Ovary (tissue), 7 donors: ENCODE measurements at regions not wholly inside any gene's neighbourhood (a gene's known extent, or its start where the extent isn't known, plus 50 kb on each side); places are given as distances from the start of the nearest gene placed in this dataset.

ENCODE experiments used
- DNase-seq, 5 donors: peaks; one replicate each; pipeline ENCODE4 v3.0.0-alpha.2; 2019 to 2020
- H3K27ac ChIP-seq, 2 donors: fragments of 200-600 bp; one replicate each; pipeline versions ENCODE4 v1.5.1 to v1.8.0; 2019 to 2022
- H3K27me3 ChIP-seq: fragments of 200-600 bp; one replicate; pipeline ENCODE4 v1.8.0; 2022
- H3K36me3 ChIP-seq: fragments of 200-600 bp; sonication (generic); one replicate; pipeline ENCODE4 v1.5.1; 2019
- H3K4me1 ChIP-seq: one replicate; pipeline ENCODE4 v1.8.1; 2013; ENCODE audit warnings: mild to moderate bottlenecking, moderate library complexity; ENCODE audit not compliant: insufficient read depth
- H3K4me3 ChIP-seq: fragments of 200-600 bp; sonication (generic); one replicate; pipeline ENCODE4 v1.5.1; 2017
- H3K9me3 ChIP-seq, 2 donors: fragments of 200-600 bp in 1 of 2; sonication (generic) in 1 of 2; one replicate each; pipeline versions ENCODE4 v1.5.1 to v1.8.1; 2013 to 2019; ENCODE audit warnings: mild to moderate bottlenecking in 1 of 2, moderate library complexity in 1 of 2
- CTCF ChIP-seq, 3 donors: fragments of 450-650 bp in 2 of 3; fragments of 200-600 bp in 1 of 3; IDR thresholded peaks; one replicate each; pipeline versions ENCODE4 v1.5.1 to v1.8.0; 2016 to 2022; ENCODE audit warnings: antibody characterized with exemption in 3 of 3, mild to moderate bottlenecking in 1 of 3
- EP300 ChIP-seq: sonication (generic); formaldehyde crosslinking; IDR thresholded peaks from one replicate; pipeline ENCODE4 v1.6.1; 2017; ENCODE audit warnings: antibody characterized with exemption
- POLR2A ChIP-seq: fragments of 450-650 bp; IDR thresholded peaks from one replicate; pipeline ENCODE4 v1.6.1; 2017; ENCODE audit warnings: antibody characterized with exemption, mild to moderate bottlenecking, moderate library complexity
- WGBS, 3 donors: extraction: QIAGEN DNeasy Blood & Tissue Kit in 1 of 3; methylation state at CpG; one replicate each; pipeline versions ENCODE4 v1.1.5 to v1.1.7; 2013 to 2017; 5-methylcytosine and 5-hydroxymethylcytosine counted together
- intact Hi-C, 4 donors: fragments of 100-400 bp; cut with DNase I; formaldehyde crosslinking; loops; one replicate each; pipeline versions ENCODE4 v1.11.0 to v1.15.1; 2022 to 2023
- donor health status: DM: no; HTN: no; CAD: no; lungs with moderate emphysema.
- donor health status: DM: no; HTN: no; CAD: no.
- donor health status: Bipolar disorder and iron deficiency.
- donor health status: DM: no; HTN: no; CAD: no.
- donor health status: DM: yes; HTN: yes; CAD: no.

DNA sequence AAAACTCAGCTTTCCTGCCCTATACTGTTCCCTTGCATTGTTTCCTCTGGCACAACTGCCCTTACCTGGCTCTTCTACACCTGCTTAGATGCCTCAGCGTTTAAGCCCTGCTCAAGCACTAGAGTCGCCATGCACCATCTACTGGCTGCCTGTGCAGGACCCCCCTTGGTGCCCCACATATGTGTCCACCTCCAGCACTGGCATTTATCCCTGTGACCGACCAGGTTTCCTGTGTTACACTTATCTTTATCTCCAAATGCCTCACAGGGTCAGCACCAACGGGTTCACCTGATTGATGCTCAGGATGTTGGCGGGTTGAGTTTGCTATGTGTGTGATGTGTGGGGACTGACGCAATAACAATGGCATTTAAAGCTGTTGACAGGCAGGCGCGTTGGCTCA is 177.5 kb downstream of the TMEM18 start:
- Histone ChIP-seq H3K27ac (no peak overlapping the region), H3K27me3 (no peaks in the 10 kb centered on the region), H3K4me3 (no peak overlapping the region), H3K9me3 (no peaks in the 10 kb centered on the region), H3K36me3 (no peaks in the 10 kb centered on the region), H3K4me1 (no peaks in the 10 kb centered on the region)
- WGBS, 3 donors = 77 to 83% (median 79%) methylated on average over 8 of the region's 8 CpGs
- TF ChIP-seq EP300 (no peak), CTCF (IDR thresholded peaks at IDR 0.05) (no peak), POLR2A (no peak)
- no peak for DNase-seq
- intact Hi-C loops = no loop called here

DNA sequence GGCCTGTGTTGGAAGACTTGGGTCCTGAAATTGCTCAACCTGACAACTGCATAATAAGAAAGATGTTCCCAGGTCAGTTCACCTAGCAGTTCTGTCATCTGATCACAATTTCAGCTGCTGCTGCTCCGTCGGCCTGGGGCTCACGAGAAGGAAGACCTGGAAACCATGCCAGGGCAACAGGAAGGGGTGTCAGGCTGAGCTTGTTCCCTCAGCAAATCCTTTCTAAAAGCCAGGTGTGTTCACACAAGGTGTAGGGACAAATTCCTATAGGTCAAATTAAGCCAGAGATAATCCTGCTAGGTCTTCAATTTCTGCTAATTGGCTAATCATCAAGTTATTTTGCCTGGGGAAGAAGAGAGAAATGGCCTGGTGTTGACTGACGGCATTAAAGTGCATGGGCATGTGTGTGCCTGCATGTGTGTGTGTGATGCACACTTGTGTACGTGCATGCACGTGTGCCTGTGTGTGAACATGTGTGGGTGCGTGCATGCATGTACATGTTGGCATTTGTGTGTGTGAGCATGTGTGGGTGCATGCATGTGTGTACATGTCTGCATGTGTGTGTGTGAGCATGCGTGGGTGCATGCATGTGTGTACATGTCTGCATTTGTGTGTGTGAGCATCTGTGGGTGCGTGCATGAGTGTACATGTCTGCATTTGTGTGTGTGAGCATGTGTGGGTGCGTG is 178.6 kb downstream of the TMEM18 start:
- no peaks in the 10 kb centered on the region for H3K9me3 ChIP-seq
- no peak overlapping the region for H3K4me3 ChIP-seq
- no peaks in the 10 kb centered on the region for H3K27me3 ChIP-seq
- intact Hi-C loops = no loop called here
- TF ChIP-seq CTCF (IDR thresholded peaks at IDR 0.05) (no peak), POLR2A (no peak), EP300 (no peak)
- 72 to 86% (median 84%) methylated on average over 10 of the region's 10 CpGs for WGBS, 3 donors
- no peak overlapping the region for H3K27ac ChIP-seq
- DNase-seq = no peak
- H3K36me3 ChIP-seq = no peaks in the 10 kb centered on the region
- H3K4me1 ChIP-seq = no peaks in the 10 kb centered on the region

GRCh38 chr2:497770-498492 is 179.3 kb downstream of the TMEM18 start:
- DNase-seq = no peak
- TF ChIP-seq POLR2A = no peak
- no peak for TF ChIP-seq CTCF (IDR thresholded peaks at IDR 0.05)
- no peak for TF ChIP-seq EP300
- WGBS, 3 donors = 49 to 65% (median 54%) methylated on average over 9 of the region's 9 CpGs
- Histone ChIP-seq H3K4me1 (no peaks in the 10 kb centered on the region), H3K4me3 (no peak overlapping the region), H3K9me3 (no peaks in the 10 kb centered on the region), H3K27me3 (no peaks in the 10 kb centered on the region), H3K27ac (no peak overlapping the region), H3K36me3 (no peaks in the 10 kb centered on the region)
- intact Hi-C loops = no loop called here

- no peaks in the 10 kb centered on the region for H3K36me3 ChIP-seq
- DNase-seq = no peak
- no peak for TF ChIP-seq POLR2A
- TF ChIP-seq CTCF (IDR thresholded peaks at IDR 0.05) = no peak
- TF ChIP-seq EP300 = no peak
- WGBS, 3 donors = 79 to 87% (median 84%) methylated on average over 24 of the region's 24 CpGs
- H3K9me3 ChIP-seq = no peaks in the 10 kb centered on the region
- no peak overlapping the region for H3K4me3 ChIP-seq
- no peak overlapping the region for H3K27ac ChIP-seq
- no peaks in the 10 kb centered on the region for H3K27me3 ChIP-seq
- no peaks in the 10 kb centered on the region for H3K4me1 ChIP-seq
- intact Hi-C loops = no loop called here
Measured at GRCh38 chr2:496729-497128, 180.5 kb downstream of the TMEM18 start.
